HepG2 (cell line): ENCODE measurements at regions not wholly inside any gene's neighbourhood (a gene's known extent, or its start where the extent isn't known, plus 50 kb on each side); places are given as distances from the start of the nearest gene placed in this dataset.

Experiments
- ZNF10 ChIP-seq: sonication (generic); formaldehyde crosslinking; IDR thresholded peaks from 2 replicates; pipeline ENCODE4 v1.4.0; 2020; ENCODE audit warnings: mild to moderate bottlenecking, low read depth, missing genetic modification reagents, borderline replicate concordance
- TF ChIP-seq, protein P1 (sequence below): sonication (generic); formaldehyde crosslinking; IDR thresholded peaks from 2 replicates; pipeline ENCODE4 v1.5.0; 2020; ENCODE audit warnings: mild to moderate bottlenecking, missing genetic modification reagents, moderate library complexity

GRCh38 chr4:129220254-129220653 lies 124.3 kb downstream of the C4orf33 start:
- TF ChIP-seq, protein P1, sequence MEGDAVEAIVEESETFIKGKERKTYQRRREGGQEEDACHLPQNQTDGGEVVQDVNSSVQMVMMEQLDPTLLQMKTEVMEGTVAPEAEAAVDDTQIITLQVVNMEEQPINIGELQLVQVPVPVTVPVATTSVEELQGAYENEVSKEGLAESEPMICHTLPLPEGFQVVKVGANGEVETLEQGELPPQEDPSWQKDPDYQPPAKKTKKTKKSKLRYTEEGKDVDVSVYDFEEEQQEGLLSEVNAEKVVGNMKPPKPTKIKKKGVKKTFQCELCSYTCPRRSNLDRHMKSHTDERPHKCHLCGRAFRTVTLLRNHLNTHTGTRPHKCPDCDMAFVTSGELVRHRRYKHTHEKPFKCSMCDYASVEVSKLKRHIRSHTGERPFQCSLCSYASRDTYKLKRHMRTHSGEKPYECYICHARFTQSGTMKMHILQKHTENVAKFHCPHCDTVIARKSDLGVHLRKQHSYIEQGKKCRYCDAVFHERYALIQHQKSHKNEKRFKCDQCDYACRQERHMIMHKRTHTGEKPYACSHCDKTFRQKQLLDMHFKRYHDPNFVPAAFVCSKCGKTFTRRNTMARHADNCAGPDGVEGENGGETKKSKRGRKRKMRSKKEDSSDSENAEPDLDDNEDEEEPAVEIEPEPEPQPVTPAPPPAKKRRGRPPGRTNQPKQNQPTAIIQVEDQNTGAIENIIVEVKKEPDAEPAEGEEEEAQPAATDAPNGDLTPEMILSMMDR (CRISPR knock-in tag) = no peak
- TF ChIP-seq ZNF10 (CRISPR knock-in tag) = no peak
